ENCODE measurements at regions not wholly inside any gene's neighbourhood (a gene's known extent, or its start where the extent isn't known, plus 50 kb on each side); places are given as distances from the start of the nearest gene placed in this dataset.
A peak's percentile ranks its signal among the peaks of the same experiment; 100 is the strongest.
"Not testable (repeated sequence)": the region's sequence is repeated elsewhere in the genome, so short reads cannot be mapped to it uniquely, and the experiment has no call there.

DNA sequence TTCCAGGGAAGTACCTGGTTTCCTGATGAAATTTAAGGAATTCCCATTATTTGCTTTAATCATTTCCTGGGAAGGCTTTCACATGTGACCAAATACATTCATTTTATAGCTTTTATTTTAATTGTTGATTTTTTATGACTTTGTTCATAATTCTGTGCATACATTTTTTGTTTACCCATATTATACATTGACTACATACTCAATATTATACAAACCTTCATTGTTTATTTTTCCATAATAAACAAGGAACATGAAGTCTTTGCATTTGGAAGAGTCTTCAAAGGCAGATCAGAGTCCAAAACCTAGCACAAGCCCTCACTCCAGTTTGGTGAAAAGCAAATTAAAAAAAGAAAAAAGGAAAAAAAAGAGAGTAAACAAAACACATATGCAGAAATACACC is 218.3 kb upstream of the NRIP1 start:
- no peak for DNase-seq

DNA sequence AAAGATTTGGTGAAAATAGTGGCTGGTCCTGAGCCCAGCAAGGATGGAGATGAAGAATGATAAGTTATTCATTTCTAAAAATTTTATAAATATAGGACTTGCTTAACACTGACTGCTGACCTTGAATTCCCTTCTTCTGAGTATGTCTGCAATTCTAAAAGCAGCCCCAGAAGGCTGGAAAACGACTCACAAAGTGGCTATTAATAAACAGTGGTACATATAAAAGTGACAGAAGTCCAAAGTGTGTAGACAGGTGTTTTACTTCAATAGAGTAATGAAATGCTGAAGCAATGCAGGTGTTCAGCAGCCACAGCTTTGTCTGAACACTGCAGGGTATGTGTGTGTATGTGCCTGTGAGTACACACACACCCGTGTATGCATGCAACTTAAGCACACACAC is 219.0 kb upstream of the NRIP1 start:
- no peak for DNase-seq

DNA sequence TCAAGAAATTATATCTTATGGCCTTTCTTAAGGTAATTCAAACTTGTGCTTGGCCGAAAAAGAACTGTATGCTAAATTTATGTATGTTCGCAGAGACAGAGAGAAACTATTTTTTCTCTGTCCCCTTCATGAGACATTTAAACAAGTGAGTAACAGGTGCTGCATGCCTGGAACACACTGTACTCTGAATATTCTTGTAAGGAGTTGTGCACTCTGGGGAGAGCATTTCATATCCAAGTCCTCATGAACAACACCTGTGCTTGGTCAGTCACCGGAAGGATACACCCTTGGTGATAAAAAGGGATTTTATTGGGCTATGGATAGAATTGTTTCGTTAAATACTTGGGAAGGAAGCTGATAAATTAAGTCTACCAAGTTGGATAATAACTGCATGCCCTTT is 220.8 kb upstream of the NRIP1 start:
- DNase-seq, result no peak

DNA sequence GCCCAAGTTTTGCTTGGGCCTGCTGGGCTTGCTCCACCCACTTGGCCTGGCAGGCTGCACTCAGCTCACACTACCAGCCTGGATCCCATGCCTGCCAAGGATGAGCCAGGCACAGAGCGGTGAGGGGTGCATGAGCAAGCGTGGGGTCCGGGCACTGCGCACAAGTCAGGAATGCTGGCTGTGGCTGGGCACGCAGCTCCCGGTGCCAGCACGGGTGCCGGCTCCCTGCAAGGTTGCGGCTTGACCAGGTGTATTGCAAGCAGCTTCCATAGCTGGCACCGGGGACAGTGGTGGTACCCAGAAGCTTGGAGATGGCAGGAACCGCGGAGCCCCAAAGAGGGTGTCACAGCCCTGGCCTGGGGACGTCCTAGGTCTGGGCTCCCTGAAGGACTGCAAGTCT is 224.4 kb upstream of the NRIP1 start:
- no peak for DNase-seq

DNA sequence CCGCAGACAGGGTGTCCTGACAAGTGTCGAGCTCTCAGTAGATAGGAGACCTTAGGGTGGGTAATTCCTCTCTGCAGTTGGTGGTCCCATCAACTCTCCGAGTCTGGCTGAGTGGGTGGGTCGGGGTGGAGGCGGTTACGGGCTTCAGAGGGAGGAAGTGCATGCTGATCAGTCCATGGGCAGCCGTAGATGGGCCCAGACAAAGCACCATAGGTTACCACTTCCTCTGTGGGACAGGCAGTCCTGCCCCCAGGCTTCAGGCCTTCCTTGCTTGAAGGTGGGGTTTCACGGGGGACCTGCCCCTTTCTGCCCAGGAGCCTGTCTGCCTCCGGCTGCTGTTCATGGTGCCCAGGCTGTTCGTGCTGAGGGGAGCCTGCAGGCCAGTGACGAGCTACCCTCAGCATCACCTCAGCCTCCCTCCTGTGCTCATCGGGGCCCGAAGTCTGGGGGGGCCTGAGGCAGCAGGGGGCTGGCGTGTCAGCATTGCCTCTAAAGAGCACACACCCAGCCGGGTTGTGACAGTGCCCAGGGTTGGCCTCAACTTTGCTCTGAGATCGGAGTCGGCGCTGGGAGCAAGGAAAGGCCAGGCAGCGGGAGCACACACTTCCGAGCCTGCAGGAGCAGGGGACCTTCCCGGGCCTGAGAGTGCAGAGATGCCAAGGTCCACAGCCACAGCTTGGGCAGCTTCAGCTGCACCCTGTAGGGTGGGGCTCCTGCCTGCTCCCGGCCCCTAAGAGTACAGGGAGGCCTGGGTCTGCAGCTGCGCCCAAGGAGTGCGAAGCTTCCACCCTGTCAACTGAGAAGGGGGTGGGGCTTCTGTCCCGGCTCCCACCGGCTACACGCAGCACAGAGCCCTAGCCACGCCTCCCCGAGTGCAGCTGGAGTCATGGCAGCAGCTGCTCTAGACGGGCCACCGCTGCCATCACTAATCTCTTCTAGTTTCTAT is 225.4 kb upstream of the NRIP1 start:
- DNase-seq, result peak; percentile 18

DNA sequence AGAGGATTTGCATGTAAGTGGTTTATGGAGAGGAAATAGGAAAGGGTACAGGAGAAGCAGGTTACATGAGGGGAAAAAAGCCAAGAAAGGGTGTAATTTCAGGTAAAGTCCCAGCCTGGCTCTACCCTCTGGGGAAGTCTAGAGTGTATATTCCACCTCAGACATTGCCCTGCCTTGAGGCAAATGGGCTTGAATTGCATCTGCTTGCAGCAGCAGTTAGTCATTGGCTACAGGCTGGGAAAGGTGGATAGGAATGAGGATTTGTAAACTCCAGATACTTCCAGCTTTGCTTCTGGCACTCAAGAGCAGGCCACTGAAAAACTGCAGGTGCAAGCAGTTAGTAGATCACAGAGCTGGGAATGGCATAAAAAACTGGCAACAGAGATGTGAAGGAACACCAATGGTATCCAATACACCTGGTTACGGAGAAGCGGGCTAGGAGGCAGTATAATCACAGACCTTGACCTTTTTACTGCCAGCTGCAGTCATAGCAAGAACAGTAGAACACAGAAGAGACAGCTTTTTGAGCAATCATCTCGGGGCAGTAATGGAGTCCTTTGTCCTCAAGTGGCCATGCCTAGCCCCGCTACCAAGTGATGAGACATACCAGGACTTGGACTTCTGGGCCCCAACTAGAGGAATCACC is 226.9 kb upstream of the NRIP1 start:
- DNase-seq, result no peak

DNA sequence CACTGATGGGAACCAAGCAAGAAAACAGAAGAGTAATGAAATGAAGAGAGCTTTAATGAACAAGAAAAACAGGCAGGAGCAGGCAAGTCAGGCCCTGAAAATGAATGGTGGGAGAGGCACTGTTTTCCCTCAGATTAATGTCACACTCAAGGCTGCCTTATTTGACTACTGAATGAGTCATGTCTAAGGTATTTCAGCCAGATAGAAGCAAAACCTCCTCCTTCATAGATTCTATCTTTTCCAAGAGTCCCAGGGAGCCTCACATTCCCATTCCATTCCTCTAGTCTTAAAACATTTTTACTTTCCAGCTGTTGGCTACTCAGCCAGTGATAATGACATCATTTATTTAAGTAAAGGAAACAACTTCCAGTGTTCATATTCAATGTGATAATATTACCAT is 228.4 kb upstream of the NRIP1 start:
- no peak for DNase-seq

DNA sequence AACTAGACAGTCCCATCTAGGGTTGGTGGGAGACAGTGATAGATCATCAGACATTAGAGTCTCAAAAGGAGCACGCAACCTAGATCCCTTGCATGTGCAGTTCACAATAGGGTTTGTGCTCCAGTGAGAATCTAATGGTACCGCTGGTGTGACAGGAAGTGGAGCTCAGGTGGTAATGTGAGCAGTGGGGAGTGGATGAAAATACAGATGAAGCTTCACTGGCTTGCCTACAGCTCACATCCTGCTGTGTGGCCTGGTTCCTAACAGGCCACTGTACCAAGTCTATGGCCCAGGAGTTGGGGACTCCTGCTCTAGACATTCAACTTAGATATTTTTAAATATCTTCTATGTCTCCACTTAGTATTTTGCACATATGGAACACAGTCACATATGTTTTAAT is 231.1 kb upstream of the NRIP1 start:
- DNase-seq, result no peak

DNA sequence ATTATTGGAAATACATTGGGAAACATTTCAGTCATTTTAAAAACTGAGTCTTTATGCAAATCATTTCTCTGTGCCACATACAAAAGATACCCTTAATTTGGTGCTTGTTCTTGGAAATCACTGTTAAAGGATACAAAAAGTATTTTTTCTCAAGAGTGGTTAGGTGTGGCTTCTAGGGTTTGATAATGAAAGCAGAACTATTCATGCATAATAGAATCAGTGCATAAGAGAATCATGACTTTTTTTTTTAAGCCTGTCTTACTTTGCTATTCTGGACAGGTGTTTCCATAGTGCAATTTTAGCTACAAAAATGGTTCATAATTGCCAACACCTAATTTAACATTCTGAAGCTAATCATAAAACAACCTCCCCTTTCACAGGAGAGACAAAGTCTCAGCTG is 233.0 kb upstream of the NRIP1 start:
- no peak for DNase-seq

DNA sequence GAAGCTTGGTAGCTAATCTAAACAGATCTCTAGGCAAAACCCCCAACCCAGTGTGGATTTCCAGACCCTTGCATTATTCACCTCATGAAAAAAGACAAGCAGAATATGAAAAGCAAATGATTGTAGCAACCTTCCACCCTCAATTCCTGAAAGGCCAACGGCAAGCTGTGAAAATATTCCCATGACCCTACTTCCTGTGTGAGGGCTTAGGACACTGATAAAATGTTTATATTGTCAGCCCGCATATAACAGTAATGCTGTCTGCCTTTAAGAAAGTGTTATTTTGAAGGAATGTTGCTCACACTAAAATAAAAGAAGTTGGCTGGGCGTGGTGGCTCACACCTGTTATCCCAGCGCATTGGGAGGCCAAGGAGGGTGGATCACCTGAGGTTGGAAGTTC is 233.5 kb upstream of the NRIP1 start:
- DNase-seq, result no peak

DNA sequence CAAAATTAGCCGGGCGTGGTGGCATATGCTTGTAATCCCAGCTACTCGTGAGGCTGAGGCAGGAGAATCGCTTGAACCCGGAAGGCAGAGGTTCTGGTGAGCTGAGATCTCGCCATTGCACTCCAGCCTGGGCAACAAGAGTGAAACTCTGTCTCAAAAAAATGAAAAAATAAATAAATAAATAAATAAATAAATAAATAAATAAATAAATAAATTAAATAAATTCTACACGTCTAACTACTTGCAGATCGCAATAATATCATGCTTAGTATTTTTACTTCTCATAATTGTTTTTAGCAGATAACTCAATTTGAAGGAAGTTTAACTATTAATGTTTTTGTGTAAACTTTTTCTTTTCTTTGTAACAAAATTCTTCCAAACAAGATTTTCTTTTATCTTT is 234.0 kb upstream of the NRIP1 start:
- DNase-seq, result not testable (repeated sequence)

DNA sequence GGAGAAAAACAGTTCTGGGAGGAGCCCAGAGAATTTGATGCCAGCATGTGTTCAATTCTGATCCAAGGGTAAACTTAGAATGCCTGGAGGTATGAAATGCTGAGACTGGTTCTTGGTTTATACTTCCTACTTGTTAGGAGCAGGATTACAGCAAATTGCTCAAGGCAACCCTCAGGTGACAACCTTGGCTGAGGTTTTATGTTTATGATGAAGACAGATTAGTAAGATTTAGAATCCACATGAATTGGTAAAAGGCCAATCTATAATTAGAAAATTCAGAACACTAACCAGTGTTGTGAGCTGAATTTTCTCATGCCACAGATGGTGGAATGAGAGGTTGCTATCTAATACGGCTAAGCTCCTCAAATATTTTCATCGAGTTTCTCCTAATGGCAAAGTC is 235.3 kb upstream of the NRIP1 start:
- DNase-seq, result no peak

DNA sequence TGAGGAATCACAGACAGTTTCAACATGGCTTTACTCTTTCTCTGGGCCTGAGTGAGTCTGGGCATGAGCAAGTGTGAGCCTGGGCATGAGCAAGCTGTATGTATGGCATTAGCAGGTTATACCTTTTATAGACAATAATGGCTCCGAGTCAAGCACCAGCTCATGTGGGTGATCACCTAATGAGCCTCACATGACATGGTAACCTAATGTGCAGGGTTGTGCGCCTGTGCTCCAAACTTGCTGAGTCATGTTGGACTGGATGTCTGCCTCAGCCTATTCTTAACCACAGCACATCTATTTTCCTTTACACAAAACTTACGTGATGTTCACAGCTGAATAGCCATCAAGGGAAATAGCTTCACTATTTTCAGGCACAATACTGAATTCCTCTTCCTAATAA is 236.2 kb upstream of the NRIP1 start:
- DNase-seq, result no peak

DNA sequence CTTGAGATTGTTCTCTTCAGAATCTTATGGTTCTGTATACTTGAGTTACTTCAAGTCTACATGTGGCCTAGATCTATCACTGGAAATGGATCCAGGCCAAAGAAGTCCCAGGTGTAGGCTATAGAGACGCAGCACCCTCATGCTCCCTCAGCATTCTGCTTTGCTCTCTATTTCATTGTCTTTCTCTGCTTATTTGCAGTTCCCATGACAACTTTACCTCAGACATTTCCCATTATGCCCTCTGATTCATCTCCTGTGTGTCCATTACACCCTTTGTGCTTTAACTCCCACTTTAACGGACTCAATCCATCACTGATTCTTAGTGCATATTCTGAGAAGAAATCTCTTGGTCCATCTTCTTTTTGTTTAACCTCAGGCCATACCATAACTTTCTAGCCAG is 236.9 kb upstream of the NRIP1 start:
- DNase-seq, result no peak

DNA sequence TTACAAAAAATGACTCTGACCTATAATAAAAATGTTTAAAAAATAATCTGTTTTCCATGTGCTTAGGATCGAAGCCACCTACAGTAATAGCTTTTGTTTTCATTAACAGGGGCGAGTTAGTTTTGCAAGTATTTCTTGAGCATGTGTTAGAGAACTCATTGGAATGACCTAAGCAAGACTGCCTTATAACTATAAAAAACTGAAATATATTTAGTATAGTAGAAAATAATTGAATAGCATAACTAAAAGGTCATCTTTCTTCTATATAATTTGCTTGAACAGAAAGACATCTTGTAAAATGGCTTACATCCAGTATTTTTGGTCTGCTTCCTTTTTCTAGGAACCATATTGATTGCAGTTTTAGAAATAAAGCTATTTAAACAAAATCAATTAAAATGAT is 241.5 kb upstream of the NRIP1 start:
- DNase-seq, result no peak

DNA sequence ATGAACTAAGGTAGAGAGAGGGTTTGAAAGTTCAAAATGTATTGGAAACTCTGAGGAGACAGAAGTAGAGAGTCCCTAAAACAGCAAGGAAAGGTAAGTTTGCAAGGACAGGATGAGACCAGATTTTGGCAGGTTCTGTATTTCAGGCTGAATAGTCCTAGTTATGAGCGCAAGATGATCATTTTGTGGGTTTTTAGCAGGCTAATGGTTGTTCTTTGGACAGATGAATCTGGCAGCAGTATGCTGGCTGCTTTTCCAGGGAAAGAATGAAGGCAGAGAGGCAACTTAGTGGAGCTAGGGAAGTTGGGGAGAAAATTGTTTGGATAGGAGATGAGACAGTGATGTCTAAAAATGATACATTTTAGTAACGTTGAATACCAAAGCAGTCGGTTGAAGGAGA is 243.5 kb upstream of the NRIP1 start:
- no peak for DNase-seq

DNA sequence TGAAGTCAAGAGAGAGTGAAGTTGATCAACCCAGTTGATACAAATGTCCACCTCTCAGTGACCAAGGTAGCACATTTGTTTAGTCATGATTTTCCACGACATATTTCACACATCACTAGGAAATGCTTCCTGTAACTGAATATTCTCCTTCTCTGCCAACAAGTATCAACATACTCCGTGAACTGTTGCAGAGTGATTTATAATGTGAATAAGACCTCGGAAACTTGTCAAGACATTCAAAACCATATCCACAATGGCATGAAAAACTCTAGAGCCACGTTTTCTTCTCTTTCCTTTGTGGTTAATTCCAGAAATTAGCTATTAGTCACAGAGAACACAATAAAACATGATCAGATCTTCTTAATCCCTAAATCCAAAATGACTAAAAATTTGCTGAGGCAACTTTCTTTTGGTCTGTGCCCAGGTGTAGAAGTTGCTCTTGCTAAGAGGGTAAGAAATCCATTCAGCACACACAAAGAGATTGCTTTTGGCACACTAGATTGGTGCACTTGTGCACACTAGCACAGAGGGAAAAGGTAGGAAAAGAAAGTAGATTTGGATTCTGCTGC is 244.3 kb upstream of the NRIP1 start:
- no peak for DNase-seq

DNA sequence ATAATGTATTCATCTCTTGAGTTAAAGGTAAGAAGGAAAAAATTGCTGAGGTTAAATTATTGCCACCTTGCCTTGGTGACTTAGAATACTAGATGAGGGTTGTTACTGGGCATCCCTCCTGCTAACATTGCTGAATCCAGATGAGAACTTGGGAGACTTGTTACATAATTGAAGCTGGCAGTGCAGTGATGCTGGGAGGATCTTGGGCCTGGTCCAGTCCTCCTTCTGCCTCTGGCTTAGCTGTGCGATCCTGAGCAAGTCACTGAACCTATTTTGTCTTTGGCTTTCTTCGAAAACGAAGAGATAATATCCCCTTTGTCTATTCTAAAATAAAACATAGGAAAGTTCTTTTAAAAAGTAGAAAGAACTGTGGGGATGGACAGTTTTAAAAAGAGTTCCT is 244.9 kb upstream of the NRIP1 start:
- no peak for DNase-seq

DNA sequence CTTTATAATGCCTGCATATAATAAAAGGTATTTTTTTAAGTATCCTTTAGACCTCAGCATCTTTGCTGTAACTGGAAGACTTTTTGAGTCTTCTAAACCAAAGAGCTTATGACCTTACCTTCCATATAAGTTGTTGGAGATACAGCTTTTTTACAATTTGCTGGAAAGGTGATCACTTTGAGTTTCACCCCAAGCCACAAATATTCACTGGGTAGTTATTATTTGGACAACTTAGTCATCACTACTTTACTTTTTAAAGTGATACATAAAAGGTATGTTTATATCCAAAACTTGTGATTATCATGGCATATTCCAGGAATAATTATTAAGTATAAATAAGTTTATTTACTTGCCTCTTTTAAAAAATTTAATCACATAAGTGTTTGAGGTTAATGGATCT is 246.7 kb upstream of the NRIP1 start:
- DNase-seq, result no peak

DNA sequence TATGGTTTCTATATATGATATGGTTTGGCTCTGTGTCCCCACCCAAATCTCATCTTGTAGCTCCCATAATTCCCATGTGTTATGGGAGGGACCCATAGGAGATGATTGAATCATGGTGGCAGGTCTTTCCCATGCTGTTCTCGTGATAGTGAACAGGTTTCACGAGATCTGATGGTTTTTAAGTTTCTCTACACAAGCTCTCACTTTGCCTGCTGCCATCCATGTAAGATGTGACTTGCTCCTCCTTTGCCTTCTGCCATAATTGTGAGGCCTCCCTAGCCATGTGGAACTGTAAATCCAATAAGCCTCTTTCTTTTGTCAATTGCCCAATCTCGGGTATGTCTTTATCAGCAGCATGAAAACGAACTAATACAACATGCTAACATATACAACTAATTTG is 252.2 kb upstream of the NRIP1 start:
- not testable (repeated sequence) for DNase-seq

DNA sequence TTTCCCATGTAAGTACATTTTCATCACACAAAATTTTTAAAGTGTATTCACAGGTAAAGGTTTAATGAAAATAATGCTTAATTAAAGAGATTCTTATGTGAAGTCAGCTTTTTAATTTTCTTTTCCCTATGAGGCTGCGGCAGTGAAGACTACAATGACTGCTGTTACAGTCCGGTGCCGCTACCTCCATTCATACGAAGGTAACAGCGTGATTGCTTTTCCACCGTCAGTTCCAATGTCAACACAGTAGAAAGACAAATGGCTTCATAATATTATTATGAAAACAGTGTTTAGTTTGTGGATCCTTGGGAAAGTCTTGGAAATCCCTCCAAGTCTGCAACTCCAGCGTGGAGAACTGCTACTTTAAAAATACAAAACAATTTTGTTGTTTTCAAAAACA is 254.9 kb upstream of the NRIP1 start:
- DNase-seq, result no peak

DNA sequence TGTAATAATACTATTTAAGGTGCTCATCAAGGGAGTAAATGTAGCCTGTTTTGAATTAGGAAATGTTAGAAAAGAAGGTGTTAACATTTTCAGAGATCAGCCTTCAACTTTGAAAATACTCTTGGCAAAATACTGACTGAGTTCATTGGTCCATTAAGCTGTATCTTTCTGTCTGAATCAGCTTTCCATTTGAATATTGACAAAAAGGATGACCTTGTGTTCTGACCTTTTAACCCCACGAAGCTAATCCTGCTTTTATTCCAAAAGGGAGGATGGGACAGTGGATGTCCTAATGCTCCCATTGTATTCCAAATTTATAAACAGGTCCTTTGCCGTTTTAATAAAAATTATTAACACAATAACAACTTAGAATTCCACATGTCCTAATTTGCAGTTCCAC is 259.7 kb upstream of the NRIP1 start:
- DNase-seq, result no peak

DNA sequence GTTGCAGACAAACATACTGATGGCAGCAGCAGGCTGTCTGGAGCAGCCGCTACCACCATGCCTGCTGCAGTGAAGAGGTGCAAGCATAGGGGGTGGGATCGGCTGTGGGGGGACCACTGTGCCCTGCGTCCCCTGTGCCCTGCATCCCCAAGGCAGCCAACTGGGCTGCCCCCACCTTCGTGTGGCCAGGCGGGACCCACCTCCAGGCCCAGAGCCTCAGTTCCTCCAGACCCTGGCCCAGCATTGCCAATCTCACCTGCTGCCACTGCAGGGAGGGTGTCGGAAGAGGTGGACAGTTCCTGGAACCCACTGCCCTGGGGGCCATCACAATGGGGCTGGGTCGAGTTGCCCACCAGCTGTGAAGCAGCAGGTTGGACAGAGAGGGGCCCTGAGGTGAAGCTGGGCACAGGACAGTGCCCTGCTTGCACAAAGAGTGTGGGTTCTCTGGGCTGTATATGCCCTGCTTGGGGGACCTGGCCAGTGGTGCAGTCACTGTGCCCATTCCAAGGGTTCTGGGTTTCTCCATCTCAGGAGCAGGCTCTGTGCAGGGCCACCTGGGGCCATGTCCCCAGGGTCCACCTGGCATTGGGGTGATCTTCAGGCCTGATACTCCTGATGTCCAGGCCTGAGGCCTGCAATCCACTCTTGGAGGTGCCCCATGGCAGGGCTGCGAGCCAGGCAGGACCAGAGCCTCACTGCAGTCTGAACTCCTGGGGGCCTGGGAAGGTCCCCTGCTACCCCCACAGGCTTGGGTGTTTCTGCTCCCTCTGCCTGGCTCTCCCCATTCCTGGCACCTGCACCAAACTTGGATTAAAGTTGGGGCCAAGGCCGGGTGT is 261.4 kb upstream of the NRIP1 start:
- no peak for DNase-seq

Data from NCI-H2107 (cell line).